D721Med (cell line): ENCODE measurements at regions not wholly inside any gene's neighbourhood (a gene's known extent, or its start where the extent isn't known, plus 50 kb on each side); places are given as distances from the start of the nearest gene placed in this dataset.

ENCODE experiments used
- DNase-seq: peaks from one replicate; pipeline ENCODE4 v3.0.0; 2011; ENCODE audit warnings: low spot score; ENCODE audit not compliant: insufficient read length
- FAIRE-seq: peaks from 2 replicates; lab custom pipeline; 2011; peaks lifted over from hg19 to GRCh38; lab: Jason Lieb, UNC
- TF ChIP-seq, protein P1 (sequence below): IDR thresholded peaks from 2 replicates; pipeline ENCODE4 v1.5.1; 2012; ENCODE audit warnings: mild to moderate bottlenecking, control low read depth; ENCODE audit not compliant: insufficient read depth; ENCODE audit errors: missing control alignments

DNA sequence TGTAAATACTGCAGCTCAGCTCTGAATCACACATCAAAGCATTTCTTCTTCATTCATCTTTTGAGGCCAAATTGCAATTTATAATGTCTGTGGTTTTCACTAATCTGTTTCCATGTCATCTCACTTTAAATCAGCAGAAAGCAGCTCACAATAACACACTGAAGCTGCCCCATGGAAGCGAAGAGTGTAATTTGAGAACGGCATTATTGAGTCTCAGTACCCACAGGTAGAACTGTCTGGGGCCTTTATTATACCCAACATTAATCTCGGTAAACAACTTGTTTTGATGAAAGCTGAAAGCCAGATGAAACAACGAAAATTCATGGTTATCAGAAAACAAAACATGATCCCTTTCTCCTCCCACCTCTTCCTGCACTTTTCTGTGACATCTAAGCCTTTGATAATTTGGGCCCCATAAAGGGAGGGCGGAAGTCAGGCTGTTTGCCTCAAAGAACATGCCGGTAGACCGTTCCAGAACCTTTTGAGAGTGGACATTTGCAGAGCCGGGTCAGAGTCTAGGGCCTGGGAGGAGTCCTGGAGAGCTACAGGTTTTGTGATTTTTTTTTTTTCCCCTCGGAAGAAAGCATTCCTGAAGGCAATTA, 68.2 kb upstream of the SESN3 start:
- TF ChIP-seq, protein P1, sequence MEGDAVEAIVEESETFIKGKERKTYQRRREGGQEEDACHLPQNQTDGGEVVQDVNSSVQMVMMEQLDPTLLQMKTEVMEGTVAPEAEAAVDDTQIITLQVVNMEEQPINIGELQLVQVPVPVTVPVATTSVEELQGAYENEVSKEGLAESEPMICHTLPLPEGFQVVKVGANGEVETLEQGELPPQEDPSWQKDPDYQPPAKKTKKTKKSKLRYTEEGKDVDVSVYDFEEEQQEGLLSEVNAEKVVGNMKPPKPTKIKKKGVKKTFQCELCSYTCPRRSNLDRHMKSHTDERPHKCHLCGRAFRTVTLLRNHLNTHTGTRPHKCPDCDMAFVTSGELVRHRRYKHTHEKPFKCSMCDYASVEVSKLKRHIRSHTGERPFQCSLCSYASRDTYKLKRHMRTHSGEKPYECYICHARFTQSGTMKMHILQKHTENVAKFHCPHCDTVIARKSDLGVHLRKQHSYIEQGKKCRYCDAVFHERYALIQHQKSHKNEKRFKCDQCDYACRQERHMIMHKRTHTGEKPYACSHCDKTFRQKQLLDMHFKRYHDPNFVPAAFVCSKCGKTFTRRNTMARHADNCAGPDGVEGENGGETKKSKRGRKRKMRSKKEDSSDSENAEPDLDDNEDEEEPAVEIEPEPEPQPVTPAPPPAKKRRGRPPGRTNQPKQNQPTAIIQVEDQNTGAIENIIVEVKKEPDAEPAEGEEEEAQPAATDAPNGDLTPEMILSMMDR: no peak
- DNase-seq (no peak), FAIRE-seq (no peak)

DNA sequence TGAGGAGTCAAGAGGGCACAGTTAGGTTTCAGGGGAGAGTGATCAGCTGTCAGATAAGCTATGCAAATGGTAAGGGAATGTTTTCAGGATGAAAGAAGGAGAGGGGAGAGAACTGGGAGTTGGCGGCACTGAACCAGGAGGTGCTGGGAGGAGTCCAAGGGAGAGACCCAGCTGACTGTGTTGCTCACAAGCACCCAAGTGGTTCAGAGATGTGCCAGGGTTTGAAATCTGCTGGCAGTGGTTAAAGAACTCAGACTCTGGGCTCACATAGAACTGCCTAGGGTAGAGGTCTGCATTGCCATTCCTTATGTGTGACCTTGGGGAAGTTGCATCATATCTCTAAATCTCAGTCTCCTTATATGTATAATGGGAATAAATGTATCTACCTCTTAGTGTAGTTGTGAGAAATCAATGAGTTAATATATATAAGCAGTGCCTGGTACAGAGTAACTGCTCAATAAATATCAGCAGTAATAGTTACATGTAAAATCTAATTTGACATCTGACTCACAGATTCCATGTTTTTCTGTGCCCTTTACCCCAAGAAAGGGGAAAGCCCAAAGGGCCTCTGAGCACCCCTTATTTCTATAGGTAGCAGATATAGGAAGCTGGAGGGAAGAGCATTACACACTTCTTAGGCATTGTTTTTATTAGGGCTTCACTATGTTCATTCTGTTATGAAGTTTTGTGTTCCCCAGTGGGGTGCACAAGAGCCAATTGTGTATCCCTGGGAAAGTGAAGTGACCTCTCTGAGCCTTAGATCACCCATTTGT, 66.9 kb upstream of the SESN3 start:
- TF ChIP-seq, protein P1: no peak
- no peak for DNase-seq
- FAIRE-seq: no peak

DNA sequence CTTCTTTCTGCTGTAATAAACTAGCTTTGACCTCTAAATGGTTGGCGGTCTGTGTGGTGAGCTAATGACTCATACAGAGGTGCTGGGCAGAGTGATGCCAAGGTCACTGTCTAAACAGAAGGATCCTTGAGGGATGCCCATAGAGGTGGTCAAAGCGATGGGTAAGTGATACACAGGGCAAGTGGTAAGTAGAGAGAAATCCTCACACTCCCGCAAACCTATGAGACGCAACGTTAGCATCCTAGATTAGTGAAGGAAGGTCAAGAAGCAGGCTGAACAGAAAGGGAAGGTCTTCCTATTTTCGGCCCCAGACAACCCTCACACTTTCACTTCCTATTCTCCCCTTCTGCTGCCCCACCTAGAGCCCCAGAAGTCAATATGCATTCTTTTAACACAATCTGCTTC, 65.6 kb upstream of the SESN3 start:
- no peak for DNase-seq
- TF ChIP-seq, protein P1: no peak
- FAIRE-seq: no peak

DNA sequence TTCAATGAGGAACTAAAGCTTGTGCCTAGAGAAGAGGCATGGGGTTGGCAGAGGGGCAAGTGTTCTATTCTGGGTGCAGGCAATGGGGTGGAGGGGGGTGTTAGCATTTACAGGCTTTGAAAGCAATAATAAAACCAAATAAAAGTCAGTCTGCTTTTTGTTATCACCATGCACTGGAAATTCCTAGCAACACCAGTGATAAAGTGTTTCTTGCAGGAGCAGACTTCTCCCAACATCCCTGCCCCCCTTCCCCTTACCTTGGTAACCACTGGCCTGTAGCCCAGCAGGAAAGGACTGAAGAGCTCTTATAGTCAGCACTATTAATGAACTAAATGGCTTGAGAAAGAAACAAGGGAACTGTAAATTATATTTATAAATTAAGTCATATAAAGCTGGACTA, 65.2 kb upstream of the SESN3 start:
- FAIRE-seq: no peak
- TF ChIP-seq, protein P1: no peak

DNA sequence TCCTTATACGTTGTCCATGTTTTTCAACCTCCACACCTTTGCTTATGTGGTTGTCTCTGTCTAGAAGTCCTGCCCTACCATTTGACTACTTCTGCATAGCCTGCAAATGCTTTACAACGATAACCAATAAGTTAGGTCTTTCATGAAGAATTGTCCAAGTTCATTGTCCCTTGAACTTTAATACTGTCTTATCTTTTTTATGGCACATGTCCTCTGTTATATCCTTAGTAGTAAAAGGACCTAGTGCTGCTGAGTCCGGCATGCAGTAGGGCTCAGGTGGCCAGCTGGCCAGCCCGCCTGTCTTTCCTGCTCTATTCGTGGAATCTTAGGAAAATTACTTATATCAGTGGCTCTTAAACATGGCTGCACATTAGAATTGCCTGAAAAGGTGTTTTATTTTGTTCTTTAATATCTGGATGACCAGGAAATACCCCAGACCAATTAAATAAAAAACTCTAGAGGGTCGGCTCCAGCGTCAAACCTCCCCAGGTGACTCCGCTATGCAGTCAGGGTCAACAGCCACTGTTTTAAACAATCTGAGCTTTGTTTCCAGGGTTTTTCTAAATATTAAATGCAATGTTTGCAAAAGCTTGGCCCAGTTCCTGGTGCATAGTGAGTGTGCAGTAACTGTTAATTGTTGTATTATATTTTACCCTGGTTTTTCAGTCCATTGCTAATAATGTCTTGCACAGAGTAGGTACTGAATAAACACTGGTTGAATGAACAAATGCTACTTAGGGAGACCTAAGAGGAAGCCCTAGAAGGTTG, 64.6 kb upstream of the SESN3 start:
- DNase-seq (no peak), FAIRE-seq (no peak)
- TF ChIP-seq, protein P1: no peak

More for the DNA sequence above, 65.2 kb upstream of the SESN3 start:
- no peak for DNase-seq

DNA sequence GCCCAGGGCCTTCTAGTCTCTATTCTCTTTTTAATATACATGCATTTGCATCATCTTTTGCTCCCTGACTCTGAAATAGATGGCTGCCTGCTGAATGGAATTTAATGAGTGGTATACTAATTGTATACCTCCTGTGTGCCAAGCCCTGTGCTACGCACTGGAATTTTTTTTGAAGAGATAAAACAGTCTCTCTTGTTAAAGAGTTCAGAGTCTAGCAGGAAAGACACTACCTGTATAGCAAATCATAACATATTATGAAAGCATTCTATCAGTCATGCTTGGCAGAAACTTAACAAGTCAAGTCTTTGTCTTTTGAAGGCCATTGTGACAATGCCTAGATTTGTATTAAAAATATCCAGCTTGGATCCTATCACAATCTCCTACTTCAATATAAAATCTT, 63.7 kb upstream of the SESN3 start:
- DNase-seq: no peak
- FAIRE-seq: no peak
- TF ChIP-seq, protein P1: no peak
